SJSA1 (cell line): ENCODE measurements at regions not wholly inside any gene's neighbourhood (a gene's known extent, or its start where the extent isn't known, plus 50 kb on each side); places are given as distances from the start of the nearest gene placed in this dataset.
A peak's percentile ranks its signal among the peaks of the same experiment; 100 is the strongest.
"Not testable (repeated sequence)": the region's sequence is repeated elsewhere in the genome, so short reads cannot be mapped to it uniquely, and the experiment has no call there.

Source experiments
- DNase-seq, 2 experiments: peaks; one replicate each; pipeline ENCODE4 v3.0.0-alpha.2; 2015 to 2020; ENCODE audit warnings: low spot score in 2 of 2, low read depth in 1 of 2
- H3K27ac ChIP-seq: fragments of 250-450 bp; sonication (Bioruptor Pico); 2 replicates; pipeline ENCODE4 v1.5.1; 2020; ENCODE audit warnings: mild to moderate bottlenecking, moderate library complexity
- H3K27me3 ChIP-seq: fragments of 250-450 bp; sonication (Bioruptor Pico); replicated peaks from 2 replicates; pipeline ENCODE4 v1.5.1; 2020; ENCODE audit warnings: mild to moderate bottlenecking, moderate library complexity
- H3K36me3 ChIP-seq: fragments of 250-450 bp; sonication (Bioruptor Pico); 2 replicates; pipeline ENCODE4 v1.5.1; 2020; ENCODE audit warnings: mild to moderate bottlenecking
- H3K4me1 ChIP-seq: fragments of 250-450 bp; sonication (Bioruptor Pico); replicated peaks from 2 replicates; pipeline ENCODE4 v1.6.1; 2021; ENCODE audit warnings: mild to moderate bottlenecking
- H3K4me3 ChIP-seq: fragments of 250-450 bp; sonication (Bioruptor Pico); 2 replicates; pipeline ENCODE4 v1.5.1; 2020; ENCODE audit warnings: mild to moderate bottlenecking
- H3K9me3 ChIP-seq: fragments of 250-450 bp; sonication (Bioruptor Pico); replicated peaks from 2 replicates; pipeline ENCODE4 v1.5.1; 2020; ENCODE audit warnings: mild to moderate bottlenecking

GRCh38 chr6:9252799-9253198 lies 817.5 kb upstream of the SLC35B3 start:
- Histone ChIP-seq H3K36me3 (no peaks in the 10 kb centered on the region), H3K27ac (no peak overlapping the region), H3K4me1 (no peaks in the 10 kb centered on the region), H3K27me3 (no peaks in the 10 kb centered on the region), H3K9me3 (no peaks in the 10 kb centered on the region), H3K4me3 (no peak overlapping the region)
- DNase-seq = no peak

- Histone ChIP-seq H3K9me3 (no peaks in the 10 kb centered on the region), H3K27me3 (no peaks in the 10 kb centered on the region), H3K4me3 (no peak overlapping the region), H3K27ac (no peak overlapping the region), H3K36me3 (no peaks in the 10 kb centered on the region), H3K4me1 (no peaks in the 10 kb centered on the region)
- DNase-seq = peak; percentile 25 to 43
These were observed 815.5 kb upstream of the SLC35B3 start for GRCh38 chr6:9250852-9251251.

GRCh38 chr6:9248133-9248532 lies 812.8 kb upstream of the SLC35B3 start:
- DNase-seq = no peak
- H3K27me3 ChIP-seq = no peaks in the 10 kb centered on the region
- H3K4me1 ChIP-seq = no peaks in the 10 kb centered on the region
- H3K9me3 ChIP-seq = no peaks in the 10 kb centered on the region
- no peak overlapping the region for H3K4me3 ChIP-seq
- H3K36me3 ChIP-seq = no peaks in the 10 kb centered on the region
- no peak overlapping the region for H3K27ac ChIP-seq

- Histone ChIP-seq H3K9me3 (no peaks in the 10 kb centered on the region), H3K4me1 (no peaks in the 10 kb centered on the region), H3K27ac (no peak overlapping the region), H3K27me3 (no peaks in the 10 kb centered on the region), H3K36me3 (no peaks in the 10 kb centered on the region), H3K4me3 (no peak overlapping the region)
- no peak for DNase-seq
These were observed 805.5 kb upstream of the SLC35B3 start for GRCh38 chr6:9240861-9241260.

- Histone ChIP-seq H3K36me3 (no peaks in the 10 kb centered on the region), H3K9me3 (no peaks in the 10 kb centered on the region), H3K4me1 (no peaks in the 10 kb centered on the region), H3K27me3 (no peaks in the 10 kb centered on the region), H3K27ac (no peak overlapping the region), H3K4me3 (no peak overlapping the region)
- DNase-seq = no peak
These were observed 801.1 kb upstream of the SLC35B3 start for GRCh38 chr6:9236443-9236842.

GRCh38 chr6:9233686-9234085 lies 798.3 kb upstream of the SLC35B3 start:
- H3K4me3 ChIP-seq = no peak overlapping the region
- H3K27ac ChIP-seq = no peak overlapping the region
- no peaks in the 10 kb centered on the region for H3K4me1 ChIP-seq
- no peaks in the 10 kb centered on the region for H3K9me3 ChIP-seq
- H3K27me3 ChIP-seq = no peaks in the 10 kb centered on the region
- no peak for DNase-seq
- no peaks in the 10 kb centered on the region for H3K36me3 ChIP-seq

- H3K27ac ChIP-seq = no peak overlapping the region
- H3K36me3 ChIP-seq = no peaks in the 10 kb centered on the region
- DNase-seq = no peak
- no peak overlapping the region for H3K4me3 ChIP-seq
- H3K4me1 ChIP-seq = no peaks in the 10 kb centered on the region
- H3K27me3 ChIP-seq = no peaks in the 10 kb centered on the region
- H3K9me3 ChIP-seq = no peaks in the 10 kb centered on the region
These were observed 797.9 kb upstream of the SLC35B3 start for GRCh38 chr6:9233226-9233625.

- H3K9me3 ChIP-seq = no peaks in the 10 kb centered on the region
- no peak overlapping the region for H3K4me3 ChIP-seq
- no peak overlapping the region for H3K27ac ChIP-seq
- no peaks in the 10 kb centered on the region for H3K36me3 ChIP-seq
- no peaks in the 10 kb centered on the region for H3K4me1 ChIP-seq
- no peaks in the 10 kb centered on the region for H3K27me3 ChIP-seq
- DNase-seq = no peak
These were observed 790.1 kb upstream of the SLC35B3 start for GRCh38 chr6:9225441-9225871.

GRCh38 chr6:9224539-9224938 lies 789.2 kb upstream of the SLC35B3 start:
- Histone ChIP-seq H3K27me3 (no peaks in the 10 kb centered on the region), H3K9me3 (no peaks in the 10 kb centered on the region)
- no peak for DNase-seq

GRCh38 chr6:9213717-9214116 lies 778.4 kb upstream of the SLC35B3 start:
- not testable (repeated sequence) for DNase-seq, H3K9me3 ChIP-seq, H3K27ac ChIP-seq, H3K36me3 ChIP-seq, H3K27me3 ChIP-seq, H3K4me3 ChIP-seq, H3K4me1 ChIP-seq

More at GRCh38 chr6:9224539-9224938, 789.2 kb upstream of the SLC35B3 start:
- H3K27ac ChIP-seq = no peak overlapping the region
- H3K4me1 ChIP-seq = no peaks in the 10 kb centered on the region
- no peak overlapping the region for H3K4me3 ChIP-seq
- H3K36me3 ChIP-seq = no peaks in the 10 kb centered on the region

- Histone ChIP-seq H3K9me3 (no peaks in the 10 kb centered on the region), H3K27me3 (no peaks in the 10 kb centered on the region), H3K36me3 (no peaks in the 10 kb centered on the region), H3K27ac (no peak overlapping the region), H3K4me1 (no peaks in the 10 kb centered on the region), H3K4me3 (no peak overlapping the region)
- no peak for DNase-seq
These were observed 773.6 kb upstream of the SLC35B3 start for GRCh38 chr6:9208966-9209365.

- H3K4me3 ChIP-seq = no peak overlapping the region
These were observed 770.3 kb upstream of the SLC35B3 start for GRCh38 chr6:9205645-9206044.

GRCh38 chr6:9204171-9204570 lies 768.8 kb upstream of the SLC35B3 start:
- no peak overlapping the region for H3K4me3 ChIP-seq
- no peaks in the 10 kb centered on the region for H3K36me3 ChIP-seq
- peak in 1 of 2 experiments; percentile 22 for DNase-seq
- no peaks in the 10 kb centered on the region for H3K9me3 ChIP-seq
- H3K27ac ChIP-seq = no peak overlapping the region
- no peaks in the 10 kb centered on the region for H3K4me1 ChIP-seq
- no peaks in the 10 kb centered on the region for H3K27me3 ChIP-seq

More at GRCh38 chr6:9205645-9206044, 770.3 kb upstream of the SLC35B3 start:
- Histone ChIP-seq H3K9me3 (no peaks in the 10 kb centered on the region), H3K27ac (no peak overlapping the region), H3K27me3 (no peaks in the 10 kb centered on the region), H3K4me1 (no peaks in the 10 kb centered on the region), H3K36me3 (no peaks in the 10 kb centered on the region)
- no peak for DNase-seq

- no peaks in the 10 kb centered on the region for H3K27me3 ChIP-seq
- H3K4me3 ChIP-seq = no peak overlapping the region
- H3K4me1 ChIP-seq = no peaks in the 10 kb centered on the region
- DNase-seq = no peak
- H3K9me3 ChIP-seq = no peaks in the 10 kb centered on the region
- no peak overlapping the region for H3K27ac ChIP-seq
- no peaks in the 10 kb centered on the region for H3K36me3 ChIP-seq
These were observed 765.4 kb upstream of the SLC35B3 start for GRCh38 chr6:9200712-9201111.

- no peak overlapping the region for H3K27ac ChIP-seq
- H3K4me1 ChIP-seq = no peaks in the 10 kb centered on the region
- no peaks in the 10 kb centered on the region for H3K27me3 ChIP-seq
- H3K4me3 ChIP-seq = no peak overlapping the region
- no peaks in the 10 kb centered on the region for H3K9me3 ChIP-seq
- no peak for DNase-seq
- H3K36me3 ChIP-seq = no peaks in the 10 kb centered on the region
These were observed 762.4 kb upstream of the SLC35B3 start for GRCh38 chr6:9197726-9198125.
